Testis (tissue), 2 donors: ENCODE measurements at regions not wholly inside any gene's neighbourhood (a gene's known extent, or its start where the extent isn't known, plus 50 kb on each side); places are given as distances from the start of the nearest gene placed in this dataset.

ENCODE experiments used
- CTCF ChIP-seq, 3 experiments: fragments of 450-650 bp in 2 of 3; fragments of 200-600 bp in 1 of 3; sonication (generic) in 1 of 3; IDR thresholded peaks; one replicate each; pipeline ENCODE4 v1.5.1; 2016 to 2019; ENCODE audit warnings: antibody characterized with exemption in 3 of 3, mild to moderate bottlenecking in 2 of 3, moderate library complexity in 1 of 3
- POLR2A ChIP-seq: fragments of 450-650 bp; IDR thresholded peaks from one replicate; pipeline ENCODE4 v1.6.1; 2017; ENCODE audit warnings: antibody characterized with exemption, mild to moderate bottlenecking, moderate library complexity

- TF ChIP-seq CTCF (IDR thresholded peaks at IDR 0.05) = no peak
- TF ChIP-seq POLR2A = no peak
Measured at GRCh38 chr15:77836121-77836692, 203.5 kb upstream of the LINGO1 start.
